PC-9 (cell line): ENCODE measurements at regions not wholly inside any gene's neighbourhood (a gene's known extent, or its start where the extent isn't known, plus 50 kb on each side); places are given as distances from the start of the nearest gene placed in this dataset.
"Not testable (repeated sequence)": the region's sequence is repeated elsewhere in the genome, so short reads cannot be mapped to it uniquely, and the experiment has no call there.

Source experiments
- BruUV-seq: library from RNA; stranded (reverse); fragments of 400-500 nt; replicated peaks from 2 replicates; lab custom pipeline; 2021; lab: Mats Ljungman, UMichigan
- CTCF ChIA-PET: fragments of 300-600 bp; sonication (Branson Sonifier 250); formaldehyde crosslinking; loops from one replicate; lab custom pipeline; 2022; ENCODE audit warnings: antibody characterized with exemption; lab: Charles Lee
- POLR2A ChIA-PET: fragments of 300-600 bp; sonication (Branson Sonifier 250); formaldehyde crosslinking; loops from one replicate; lab custom pipeline; 2022; ENCODE audit warnings: antibody characterized with exemption; ENCODE audit not compliant: unreplicated experiment; lab: Charles Lee
- DNase-seq, 2 experiments: peaks; one replicate each; pipeline versions ENCODE4 v3.0.0 to v3.0.0-alpha.2; 2015 to 2022; ENCODE audit warnings: mixed read lengths in 1 of 2
- H2AFZ ChIP-seq: fragments of 200-600 bp; sonication (generic); 2 replicates; pipeline ENCODE4 v1.8.1; 2017; ENCODE audit warnings: antibody characterized with exemption
- H3F3A ChIP-seq: fragments of 200-600 bp; sonication (generic); 2 replicates; pipeline ENCODE4 v1.8.1; 2017; ENCODE audit warnings: antibody characterized with exemption, mild to moderate bottlenecking, low read depth; ENCODE audit not compliant: insufficient read depth
- H3K27ac ChIP-seq: fragments of 200-600 bp; sonication (generic); 2 replicates; pipeline ENCODE4 v1.6.1; 2016; ENCODE audit warnings: mixed run types
- H3K27me3 ChIP-seq: fragments of 200-600 bp; sonication (generic); 2 replicates; pipeline ENCODE4 v1.6.1; 2016; ENCODE audit warnings: low read depth, mixed run types; ENCODE audit not compliant: insufficient read depth
- H3K36me3 ChIP-seq: fragments of 200-600 bp; sonication (generic); 2 replicates; pipeline ENCODE4 v1.6.1; 2016; ENCODE audit warnings: low read depth, mixed run types
- H3K4me1 ChIP-seq: fragments of 200-600 bp; sonication (generic); replicated peaks from 2 replicates; pipeline ENCODE4 v1.6.1; 2016; ENCODE audit warnings: mixed run types; ENCODE audit not compliant: insufficient read depth
- H3K4me2 ChIP-seq: fragments of 200-600 bp; sonication (generic); 2 replicates; pipeline ENCODE4 v1.6.1; 2017; ENCODE audit warnings: mixed run types
- H3K4me3 ChIP-seq: fragments of 200-600 bp; sonication (generic); 2 replicates; pipeline ENCODE4 v1.6.1; 2016; ENCODE audit warnings: mixed run types
- H3K79me2 ChIP-seq: fragments of 200-600 bp; sonication (generic); 2 replicates; pipeline ENCODE4 v1.6.1; 2017; ENCODE audit warnings: low read depth, mixed run types
- H3K9me2 ChIP-seq: fragments of 200-600 bp; sonication (generic); 2 replicates; pipeline ENCODE4 v1.8.1; 2017; ENCODE audit warnings: mild to moderate bottlenecking; ENCODE audit not compliant: insufficient read depth
- H3K9me3 ChIP-seq: fragments of 200-600 bp; sonication (generic); 2 replicates; pipeline ENCODE4 v1.8.1; 2016; ENCODE audit warnings: low read depth; ENCODE audit not compliant: insufficient read depth
- H4K20me1 ChIP-seq: fragments of 200-600 bp; sonication (generic); 2 replicates; pipeline ENCODE4 v1.8.1; 2017; ENCODE audit not compliant: insufficient read depth
- CTCF ChIP-seq: fragments of 200-600 bp; sonication (generic); conservative IDR thresholded peaks from 2 replicates; pipeline ENCODE4 v1.6.1; 2017; ENCODE audit warnings: mixed run types, antibody characterized with exemption, mild to moderate bottlenecking, moderate library complexity
- EZH2 ChIP-seq: fragments of 200-600 bp; sonication (generic); IDR thresholded peaks from 2 replicates; pipeline ENCODE4 v1.8.0; 2017; ENCODE audit warnings: antibody characterized with exemption, low read depth
- intact Hi-C: fragments of 100-400 bp; cut with micrococcal nuclease; formaldehyde crosslinking; loops from one replicate; pipeline ENCODE4 v1.10.0; 2022; ENCODE audit not compliant: unreplicated experiment

GRCh38 chr11:69898123-69898522, 78.9 kb upstream of the FGF3 start:
- H3K9me2 ChIP-seq = no peaks in the 10 kb centered on the region
- H3F3A ChIP-seq = peaks cover 76% of the 10 kb centered on the region
- no peak overlapping the region for H2AFZ ChIP-seq
- no peaks in the 10 kb centered on the region for H4K20me1 ChIP-seq
- ChIA-PET POLR2A (no interaction called here), CTCF (no interaction called here)
- peaks cover 10% of the 10 kb centered on the region; the same call in 1 of the 2 replicates for H3K36me3 ChIP-seq
- H3K4me1 ChIP-seq = peaks cover 79% of the 10 kb centered on the region
- no peaks in the 10 kb centered on the region for H3K27me3 ChIP-seq
- BruUV-seq = no TSS peak
- no peaks in the 10 kb centered on the region for H3K79me2 ChIP-seq
- no peak overlapping the region for H3K4me3 ChIP-seq
- no peak overlapping the region for H3K27ac ChIP-seq
- H3K9me3 ChIP-seq = peaks cover 17% of the 10 kb centered on the region
- no peak for TF ChIP-seq CTCF
- TF ChIP-seq EZH2 = no peak
- H3K4me2 ChIP-seq = no peak overlapping the region
- peak in 1 of 2 experiments; percentile 26 for DNase-seq
- intact Hi-C loops = no loop called here

- Histone ChIP-seq H3K9me3 (peaks cover 17% of the 10 kb centered on the region), H3K79me2 (no peaks in the 10 kb centered on the region), H3K4me3 (peak overlapping the region; percentile 11; the same call in 1 of the 2 replicates), H3K27me3 (no peaks in the 10 kb centered on the region), H3K36me3 (peaks cover 10% of the 10 kb centered on the region; the same call in 1 of the 2 replicates), H3K9me2 (no peaks in the 10 kb centered on the region), H3K4me1 (peaks cover 72% of the 10 kb centered on the region), H2AFZ (no peak overlapping the region), H3K27ac (peak overlapping the region; percentile 78), H3F3A (peaks cover 58% of the 10 kb centered on the region), H3K4me2 (peak overlapping the region; percentile 69), H4K20me1 (no peaks in the 10 kb centered on the region)
- CTCF ChIA-PET = interaction anchor here (0.5 to 1.9 kb wide), 5 partner anchors 10 to 524 kb away, joined by 3 to 11 read pairs (median 6); no protein-coding TSS in a partner anchor
- TF ChIP-seq EZH2 (no peak), CTCF (0 out of 2 replicates have a peak, but pooled peaks have one; percentile 21)
- TSS peak; percentile 77 for BruUV-seq
- intact Hi-C loops = loop anchor here (1.0 kb wide), 1 partner anchor 14 kb away; no protein-coding TSS in a partner anchor
- DNase-seq = peak; percentile 92 to 98
- POLR2A ChIA-PET = interaction anchor here (0.6 to 1.1 kb wide), 3 partner anchors 13 to 465 kb away, joined by 3 to 4 read pairs (median 3); no protein-coding TSS in a partner anchor
Measured at GRCh38 chr11:69899957-69900821, 81.0 kb upstream of the FGF3 start.

GRCh38 chr11:69900822-69901302, 81.6 kb upstream of the FGF3 start:
- BruUV-seq, DNase-seq, H2AFZ ChIP-seq, H3K9me2 ChIP-seq, H3K27me3 ChIP-seq, H4K20me1 ChIP-seq, H3K4me3 ChIP-seq, H3K79me2 ChIP-seq: not testable (repeated sequence)
- Histone ChIP-seq H3F3A (peaks cover 55% of the 10 kb centered on the region), H3K27ac (peak overlapping the region; percentile 78), H3K9me3 (peaks cover 17% of the 10 kb centered on the region), H3K4me2 (peak overlapping the region; percentile 69), H3K4me1 (peaks cover 72% of the 10 kb centered on the region), H3K36me3 (peaks cover 10% of the 10 kb centered on the region; the same call in 1 of the 2 replicates)
- ChIA-PET POLR2A (interaction anchor here (0.6 to 1.1 kb wide), 7 partner anchors 8 to 466 kb away, joined by 3 to 14 read pairs (median 4); no protein-coding TSS in a partner anchor), CTCF (interaction anchor here (0.5 to 1.9 kb wide), 6 partner anchors 9 to 523 kb away, joined by 3 to 11 read pairs (median 6); no protein-coding TSS in a partner anchor)
- intact Hi-C loops = loop anchor here (1.0 kb wide), 1 partner anchor 13 kb away; no protein-coding TSS in a partner anchor
